LNCaP clone FGC (cell line): ENCODE measurements at regions not wholly inside any gene's neighbourhood (a gene's known extent, or its start where the extent isn't known, plus 50 kb on each side); places are given as distances from the start of the nearest gene placed in this dataset.

Experiments used
- DNase-seq: peaks from one replicate; pipeline ENCODE4 v3.0.0-alpha.2; 2011; ENCODE audit warnings: low read depth
- H3K4me3 ChIP-seq: 2 replicates; pipeline ENCODE4 v1.5.1; 2011; ENCODE audit warnings: mild to moderate bottlenecking, low read depth, low read length, control low read depth
- TF ChIP-seq, protein P1 (sequence below): IDR thresholded peaks from 2 replicates; pipeline ENCODE4 v1.5.1; 2012; ENCODE audit warnings: mild to moderate bottlenecking; ENCODE audit not compliant: control insufficient read depth, insufficient read depth; ENCODE audit errors: extremely low read depth

DNA sequence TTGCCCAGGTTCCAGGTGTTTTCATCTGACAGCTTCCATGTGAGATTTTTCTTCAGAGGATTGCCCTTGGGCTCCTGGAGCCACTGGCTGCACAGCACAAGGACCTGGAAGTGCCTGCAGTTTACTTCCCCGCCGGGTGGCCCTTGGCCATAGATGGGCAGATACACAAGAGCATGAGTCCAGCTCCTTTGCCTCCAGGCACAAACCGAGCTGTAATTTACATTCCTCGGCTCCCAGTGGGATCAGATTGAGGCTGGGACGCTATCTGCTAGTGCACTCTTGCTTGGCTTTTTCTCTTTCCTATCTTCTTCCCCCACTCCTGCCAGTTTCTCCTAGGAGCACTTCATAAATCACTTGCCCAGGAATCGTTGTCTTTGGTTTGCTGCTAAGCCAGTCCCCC, 85.4 kb upstream of the RALY start:
- H3K4me3 ChIP-seq: no peak overlapping the region
- DNase-seq: no peak
- TF ChIP-seq, protein P1, sequence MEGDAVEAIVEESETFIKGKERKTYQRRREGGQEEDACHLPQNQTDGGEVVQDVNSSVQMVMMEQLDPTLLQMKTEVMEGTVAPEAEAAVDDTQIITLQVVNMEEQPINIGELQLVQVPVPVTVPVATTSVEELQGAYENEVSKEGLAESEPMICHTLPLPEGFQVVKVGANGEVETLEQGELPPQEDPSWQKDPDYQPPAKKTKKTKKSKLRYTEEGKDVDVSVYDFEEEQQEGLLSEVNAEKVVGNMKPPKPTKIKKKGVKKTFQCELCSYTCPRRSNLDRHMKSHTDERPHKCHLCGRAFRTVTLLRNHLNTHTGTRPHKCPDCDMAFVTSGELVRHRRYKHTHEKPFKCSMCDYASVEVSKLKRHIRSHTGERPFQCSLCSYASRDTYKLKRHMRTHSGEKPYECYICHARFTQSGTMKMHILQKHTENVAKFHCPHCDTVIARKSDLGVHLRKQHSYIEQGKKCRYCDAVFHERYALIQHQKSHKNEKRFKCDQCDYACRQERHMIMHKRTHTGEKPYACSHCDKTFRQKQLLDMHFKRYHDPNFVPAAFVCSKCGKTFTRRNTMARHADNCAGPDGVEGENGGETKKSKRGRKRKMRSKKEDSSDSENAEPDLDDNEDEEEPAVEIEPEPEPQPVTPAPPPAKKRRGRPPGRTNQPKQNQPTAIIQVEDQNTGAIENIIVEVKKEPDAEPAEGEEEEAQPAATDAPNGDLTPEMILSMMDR: no peak

DNA sequence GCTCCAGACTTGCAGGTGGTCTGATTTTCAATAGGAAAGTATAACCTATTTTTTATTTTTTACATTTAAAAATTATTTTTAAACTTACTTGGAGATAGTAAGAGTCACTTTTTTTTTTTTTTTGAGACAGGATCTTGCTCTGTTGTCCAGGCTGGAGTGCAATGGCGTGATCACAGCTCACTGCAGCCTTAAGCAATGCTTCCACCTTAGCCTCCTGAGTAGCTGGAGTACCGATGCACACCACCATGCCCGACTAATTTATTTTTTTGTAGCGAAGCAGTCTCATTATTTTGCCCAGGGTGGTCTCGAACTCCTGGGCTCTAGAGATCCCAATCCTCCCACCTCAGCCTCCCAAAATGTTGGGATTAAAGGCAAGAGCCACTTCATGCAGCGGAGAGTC, 84.8 kb upstream of the RALY start:
- no peak overlapping the region for H3K4me3 ChIP-seq
- TF ChIP-seq, protein P1: no peak
- no peak for DNase-seq

DNA sequence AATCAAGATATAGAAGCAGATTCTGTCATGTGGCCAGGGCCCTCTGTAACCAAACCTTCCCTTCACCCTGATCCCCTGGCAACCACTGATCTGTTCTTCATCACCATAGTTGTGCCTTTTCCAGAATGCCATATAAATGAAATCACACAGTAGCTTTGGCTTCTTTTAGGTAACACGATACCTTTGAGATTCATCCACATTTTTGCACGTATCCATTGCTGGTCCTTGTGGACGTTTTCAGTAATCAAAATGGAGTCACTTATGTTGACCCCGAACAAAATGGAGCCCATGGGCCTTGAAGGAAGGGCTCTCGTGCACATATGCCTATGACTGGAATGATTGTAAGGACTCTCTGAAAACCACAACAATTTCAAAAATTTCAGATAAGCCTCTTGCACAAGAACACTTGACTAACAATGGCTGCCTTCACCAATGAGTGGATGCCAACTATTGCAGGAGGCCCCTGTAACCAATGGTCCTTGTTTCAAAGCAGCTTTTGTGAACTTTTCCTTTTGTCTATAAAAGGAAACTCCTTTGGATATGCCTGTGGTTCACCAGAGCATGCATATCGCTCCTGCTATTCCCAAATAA, 84.3 kb upstream of the RALY start:
- no peak for DNase-seq
- TF ChIP-seq, protein P1: no peak
- H3K4me3 ChIP-seq: no peak overlapping the region

DNA sequence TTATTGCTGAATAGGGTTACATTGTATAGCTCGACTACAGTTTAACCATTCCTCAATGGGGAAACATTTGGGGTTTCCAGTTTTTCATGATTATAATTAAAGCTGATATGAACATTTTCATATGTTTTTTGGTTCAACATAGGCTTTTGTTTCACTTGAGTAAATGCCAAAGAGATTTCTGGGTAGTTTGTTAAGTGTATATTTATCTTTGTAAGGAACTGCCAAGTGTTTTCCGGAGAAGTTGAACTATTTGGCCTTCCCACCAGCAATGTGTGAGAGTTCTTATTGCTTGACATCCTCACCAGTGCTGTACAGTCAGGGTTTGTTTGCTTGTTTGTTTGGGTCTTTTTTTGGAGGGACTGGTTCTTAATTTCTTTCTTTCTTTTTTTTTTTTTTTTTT, 83.7 kb upstream of the RALY start:
- TF ChIP-seq, protein P1: no peak
- no peak overlapping the region for H3K4me3 ChIP-seq
- peak; percentile 80 for DNase-seq

DNA sequence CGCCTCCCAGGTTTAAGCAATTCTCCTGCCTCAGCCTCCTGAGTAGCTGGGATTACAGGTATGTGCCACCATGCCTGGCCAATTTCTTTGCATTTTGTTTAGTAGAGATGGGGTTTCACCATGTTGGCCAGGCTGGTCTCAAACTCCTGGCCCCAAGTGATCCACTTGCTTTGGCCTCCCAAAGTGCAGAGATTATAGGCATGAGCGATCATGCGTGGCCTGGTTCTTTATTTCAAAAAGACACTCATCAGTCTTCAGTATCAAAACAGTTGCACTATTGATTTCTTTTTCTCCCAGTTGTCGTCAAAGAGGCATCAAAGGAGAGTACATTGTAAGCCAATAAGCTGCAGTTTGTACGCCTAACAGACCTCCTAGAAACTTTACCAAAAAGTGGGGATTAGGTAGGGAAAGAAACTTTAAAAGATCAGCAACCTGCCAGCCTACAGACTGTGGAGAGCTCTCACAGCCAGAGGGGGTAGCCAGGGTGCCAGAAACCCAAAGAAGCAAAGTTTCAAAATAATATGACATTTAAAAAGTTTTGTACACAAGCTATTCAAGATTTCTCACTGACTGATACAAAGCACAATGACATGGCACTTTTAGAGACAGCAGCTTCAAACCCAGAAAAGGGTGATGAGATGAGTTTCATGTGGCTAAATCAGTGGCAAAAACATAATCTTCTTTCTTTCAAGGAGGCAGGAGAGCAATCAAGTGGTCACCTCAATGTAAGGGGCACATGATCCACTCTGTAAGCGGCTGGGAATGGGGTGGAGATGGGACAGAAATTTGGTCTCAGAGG, 83.0 kb upstream of the RALY start:
- DNase-seq: no peak
- no peak overlapping the region for H3K4me3 ChIP-seq
- TF ChIP-seq, protein P1: no peak

DNA sequence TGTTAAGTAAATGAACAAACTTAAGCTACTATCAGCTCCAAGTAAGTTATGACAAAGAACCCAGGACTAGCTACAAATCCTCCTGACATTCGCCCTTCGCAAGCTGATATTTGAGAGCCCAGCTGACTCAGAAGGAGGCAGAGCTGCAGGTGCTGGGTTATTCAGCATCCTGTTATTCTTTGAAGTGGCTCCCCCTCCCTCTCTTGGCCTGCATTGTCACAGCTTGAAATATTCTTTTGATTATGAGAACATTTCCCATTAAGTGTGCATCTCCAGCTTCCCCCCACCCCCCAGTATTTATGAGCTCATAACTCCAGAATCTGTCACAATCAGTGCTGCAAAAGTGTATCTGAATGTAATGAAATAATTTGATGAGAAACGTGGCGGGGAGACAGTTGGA, 78.8 kb upstream of the RALY start:
- DNase-seq: no peak
- no peak overlapping the region for H3K4me3 ChIP-seq
- TF ChIP-seq, protein P1: no peak
